ENCODE measurements at regions not wholly inside any gene's neighbourhood (a gene's known extent, or its start where the extent isn't known, plus 50 kb on each side); places are given as distances from the start of the nearest gene placed in this dataset.
"Not testable (repeated sequence)": the region's sequence is repeated elsewhere in the genome, so short reads cannot be mapped to it uniquely, and the experiment has no call there.

GRCh38 chr1:70827030-70827429 lies 220.6 kb downstream of the PTGER3 start:
- DNase-seq: no peak

- no peak for DNase-seq
These were observed 219.4 kb downstream of the PTGER3 start for GRCh38 chr1:70828177-70828576.

GRCh38 chr1:70834365-70834764 lies 213.3 kb downstream of the PTGER3 start:
- not testable (repeated sequence) for DNase-seq

- DNase-seq: no peak
These were observed 211.2 kb downstream of the PTGER3 start for GRCh38 chr1:70836456-70836855.

- DNase-seq: no peak
These were observed 207.2 kb downstream of the PTGER3 start for GRCh38 chr1:70840260-70840953.

- no peak for DNase-seq
These were observed 205.1 kb downstream of the PTGER3 start for GRCh38 chr1:70842562-70842961.

- DNase-seq: no peak
These were observed 204.2 kb downstream of the PTGER3 start for GRCh38 chr1:70843452-70843851.

- DNase-seq: no peak
These were observed 200.6 kb downstream of the PTGER3 start for GRCh38 chr1:70847013-70847412.

GRCh38 chr1:70855203-70855602 lies 192.4 kb downstream of the PTGER3 start:
- DNase-seq: no peak

- DNase-seq: no peak
These were observed 191.4 kb downstream of the PTGER3 start for GRCh38 chr1:70856201-70856600.

- DNase-seq: no peak
These were observed 184.4 kb downstream of the PTGER3 start for GRCh38 chr1:70863239-70863638.

- no peak for DNase-seq
These were observed 183.3 kb downstream of the PTGER3 start for GRCh38 chr1:70864302-70864701.

- DNase-seq: no peak
These were observed 180.9 kb downstream of the PTGER3 start for GRCh38 chr1:70866542-70867264.

GRCh38 chr1:70871790-70872189 lies 175.8 kb downstream of the PTGER3 start:
- DNase-seq: no peak

- DNase-seq: no peak
These were observed 173.6 kb downstream of the PTGER3 start for GRCh38 chr1:70874063-70874462.

- DNase-seq: no peak
These were observed 172.8 kb downstream of the PTGER3 start for GRCh38 chr1:70874818-70875217.

GRCh38 chr1:70877343-70877742 lies 170.3 kb downstream of the PTGER3 start:
- no peak for DNase-seq

GRCh38 chr1:70887936-70888335 lies 159.7 kb downstream of the PTGER3 start:
- no peak for DNase-seq

GRCh38 chr1:70888722-70889121 lies 158.9 kb downstream of the PTGER3 start:
- DNase-seq: no peak

- no peak for DNase-seq
These were observed 157.2 kb downstream of the PTGER3 start for GRCh38 chr1:70890408-70890807.

GRCh38 chr1:70891051-70891843 lies 156.4 kb downstream of the PTGER3 start:
- no peak for DNase-seq

GRCh38 chr1:70892140-70892539 lies 155.5 kb downstream of the PTGER3 start:
- DNase-seq: no peak

- DNase-seq: no peak
These were observed 154.7 kb downstream of the PTGER3 start for GRCh38 chr1:70892930-70893329.

GRCh38 chr1:70893381-70893780 lies 154.2 kb downstream of the PTGER3 start:
- no peak for DNase-seq

Measured in activated CD4-positive, alpha-beta T cell treated with anti-CD3 and anti-CD28 coated beads, Interleukin-10, Interleukin-2, amounts not matched to agents 100 ng/mL and 50 ng/mL, durations not matched to agents 16 hours and 8 hours (primary cell).